Immature natural killer cell (primary cell): ENCODE measurements at regions not wholly inside any gene's neighbourhood (a gene's known extent, or its start where the extent isn't known, plus 50 kb on each side); places are given as distances from the start of the nearest gene placed in this dataset.
"Not testable (repeated sequence)": the region's sequence is repeated elsewhere in the genome, so short reads cannot be mapped to it uniquely, and the experiment has no call there.

ENCODE experiments used
- DNase-seq, 3 donors: peaks; one replicate each; pipeline ENCODE4 v3.0.0; 2022; ENCODE audit warnings: mixed read lengths in 1 of 3
- H3K27ac Mint-ChIP-seq, 6 donors: one replicate each; pipeline ENCODE4 v1.8.0; 2020; ENCODE audit warnings: mixed read lengths in 6 of 6, mild to moderate bottlenecking in 5 of 6, inconsistent platforms in 4 of 6, moderate library complexity in 3 of 6
- H3K27me3 Mint-ChIP-seq, 3 donors: one replicate each; pipeline ENCODE4 v1.8.0; 2020 to 2021; ENCODE audit warnings: low read depth in 3 of 3, mild to moderate bottlenecking in 3 of 3, mixed read lengths in 3 of 3, moderate library complexity in 3 of 3, inconsistent platforms in 1 of 3
- H3K36me3 Mint-ChIP-seq, 3 donors: one replicate each; pipeline ENCODE4 v1.8.0; 2020; ENCODE audit warnings: mixed read lengths in 3 of 3, inconsistent platforms in 2 of 3, mild to moderate bottlenecking in 2 of 3
- H3K4me1 Mint-ChIP-seq, 2 donors: one replicate each; pipeline ENCODE4 v1.8.0; 2020; ENCODE audit warnings: inconsistent platforms in 2 of 2, mild to moderate bottlenecking in 2 of 2, mixed read lengths in 2 of 2, moderate library complexity in 1 of 2
- H3K4me3 Mint-ChIP-seq, 5 donors: one replicate each; pipeline ENCODE4 v1.8.0; 2020; ENCODE audit warnings: mild to moderate bottlenecking in 5 of 5, mixed read lengths in 5 of 5, inconsistent platforms in 3 of 5, moderate library complexity in 3 of 5
- H3K9me3 Mint-ChIP-seq, 6 donors: one replicate each; pipeline ENCODE4 v1.8.0; 2020; ENCODE audit warnings: mild to moderate bottlenecking in 6 of 6, mixed read lengths in 6 of 6, inconsistent platforms in 4 of 6, moderate library complexity in 3 of 6

DNA sequence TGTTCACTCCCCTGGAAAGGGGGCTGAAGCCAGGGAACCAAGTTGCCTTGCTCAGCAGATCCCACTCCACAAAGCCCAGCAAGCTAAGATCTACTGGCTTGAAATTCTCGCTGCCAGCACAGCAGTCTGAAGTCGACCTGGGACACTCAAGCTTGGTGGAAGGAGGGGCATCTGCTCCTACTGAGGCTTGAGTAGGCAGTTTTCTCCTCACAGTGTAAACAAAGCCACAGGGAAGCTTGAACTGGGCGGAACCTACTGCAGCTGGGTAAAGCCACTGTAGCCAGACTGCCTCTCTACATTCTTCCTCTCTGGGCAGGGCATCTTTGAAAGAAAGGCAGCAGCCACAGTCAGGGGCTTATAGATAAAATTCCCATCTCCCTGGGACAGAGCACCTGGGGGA is 495.0 kb downstream of the USP25 start:
- H3K9me3 Mint-ChIP-seq = peaks cover 12 to 41% (median 19%) of the 10 kb centered on the region in 6 donors
- not testable (repeated sequence) for DNase-seq, H3K4me3 Mint-ChIP-seq, H3K27me3 Mint-ChIP-seq, H3K4me1 Mint-ChIP-seq, H3K36me3 Mint-ChIP-seq, H3K27ac Mint-ChIP-seq

DNA sequence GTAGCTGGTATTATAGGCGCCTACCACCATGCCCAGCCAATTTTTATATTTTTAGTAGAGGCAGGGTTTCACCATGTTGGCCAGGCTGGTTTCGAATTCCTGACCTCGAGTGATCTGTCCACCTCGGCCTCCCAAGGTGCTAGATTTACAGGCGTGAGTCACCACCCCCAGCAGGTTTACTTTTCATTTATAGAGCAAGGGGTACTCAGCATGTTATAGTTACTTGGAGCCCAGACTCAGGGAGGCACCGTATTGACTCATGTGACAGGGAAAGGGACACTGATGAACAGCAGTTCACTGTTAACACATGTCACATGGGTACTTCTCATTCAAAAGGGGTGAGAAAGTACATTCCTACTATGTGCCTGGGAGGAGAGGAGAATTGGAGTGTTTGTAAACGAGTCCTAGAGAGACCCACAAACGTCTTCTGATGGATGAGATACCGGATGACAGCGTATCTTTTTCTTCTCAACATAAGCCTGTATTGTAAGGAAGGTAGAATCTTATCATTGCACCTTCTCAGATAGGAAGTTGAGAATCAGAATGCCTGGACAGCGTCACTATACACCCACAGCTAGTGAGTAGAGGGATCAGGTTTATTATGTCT is 510.0 kb downstream of the USP25 start:
- H3K4me1 Mint-ChIP-seq = no peaks in the 10 kb centered on the region
- H3K9me3 Mint-ChIP-seq = peaks cover 0 to 8% (median 4%) of the 10 kb centered on the region in 6 donors
- no peak overlapping the region for H3K27ac Mint-ChIP-seq
- H3K4me3 Mint-ChIP-seq = no peak overlapping the region
- no peak for DNase-seq
- H3K27me3 Mint-ChIP-seq = peaks cover 0 to 4% (median 0%) of the 10 kb centered on the region in 3 donors
- H3K36me3 Mint-ChIP-seq = no peaks in the 10 kb centered on the region

DNA sequence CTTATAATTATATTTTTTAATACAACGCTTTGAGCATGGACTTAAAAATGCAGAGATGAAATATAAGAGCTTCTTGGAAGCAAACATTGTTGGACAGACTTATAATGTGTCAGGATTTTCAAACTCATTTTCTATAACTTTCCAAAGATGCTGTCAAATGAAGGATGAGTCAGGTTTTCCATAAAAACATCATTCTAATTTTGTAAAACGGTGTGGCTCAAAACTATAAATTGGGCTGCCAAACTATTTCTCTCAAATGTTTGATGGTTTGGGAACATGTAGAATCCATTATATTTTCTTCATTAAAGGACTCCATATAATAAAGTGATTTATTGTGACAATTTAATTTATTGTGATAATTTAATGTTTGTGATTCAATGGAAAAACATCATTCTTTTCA is 511.2 kb downstream of the USP25 start:
- H3K9me3 Mint-ChIP-seq = peaks cover 0 to 9% (median 2%) of the 10 kb centered on the region in 6 donors
- H3K27me3 Mint-ChIP-seq = peaks cover 0 to 3% (median 0%) of the 10 kb centered on the region in 3 donors
- H3K36me3 Mint-ChIP-seq = no peaks in the 10 kb centered on the region

DNA sequence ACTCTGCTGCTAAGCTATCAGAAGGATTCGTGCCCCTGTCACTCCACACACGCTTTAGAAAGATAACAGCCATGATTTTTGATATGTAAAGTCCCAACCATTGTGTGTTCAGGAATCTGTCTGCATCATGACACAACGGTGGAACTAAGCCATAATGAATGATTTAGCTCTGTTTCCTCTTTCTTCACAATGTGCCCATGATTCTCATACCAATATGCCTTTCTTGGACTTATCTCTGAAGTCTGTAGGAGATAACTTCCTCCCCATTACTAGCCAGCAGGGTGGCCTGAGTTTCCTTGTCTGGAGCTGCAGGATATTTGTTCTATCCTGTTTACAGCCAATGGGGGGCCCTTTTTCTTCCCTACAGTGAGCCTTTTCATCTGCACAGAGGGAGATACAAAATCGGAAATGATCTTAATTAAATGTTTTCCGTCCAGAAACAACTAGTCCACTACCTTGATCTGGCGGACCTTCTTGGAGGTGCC is 511.7 kb downstream of the USP25 start:
- Mint-ChIP-seq H3K4me3 (no peak overlapping the region), H3K27me3 (peaks cover 0 to 3% (median 0%) of the 10 kb centered on the region in 3 donors), H3K36me3 (no peaks in the 10 kb centered on the region), H3K4me1 (no peaks in the 10 kb centered on the region), H3K9me3 (peaks cover 0 to 14% (median 2%) of the 10 kb centered on the region in 6 donors), H3K27ac (no peak overlapping the region)
- DNase-seq = no peak

More for the DNA sequence above, 511.2 kb downstream of the USP25 start:
- Mint-ChIP-seq H3K27ac (no peak overlapping the region), H3K4me1 (no peaks in the 10 kb centered on the region), H3K4me3 (no peak overlapping the region)
- no peak for DNase-seq

DNA sequence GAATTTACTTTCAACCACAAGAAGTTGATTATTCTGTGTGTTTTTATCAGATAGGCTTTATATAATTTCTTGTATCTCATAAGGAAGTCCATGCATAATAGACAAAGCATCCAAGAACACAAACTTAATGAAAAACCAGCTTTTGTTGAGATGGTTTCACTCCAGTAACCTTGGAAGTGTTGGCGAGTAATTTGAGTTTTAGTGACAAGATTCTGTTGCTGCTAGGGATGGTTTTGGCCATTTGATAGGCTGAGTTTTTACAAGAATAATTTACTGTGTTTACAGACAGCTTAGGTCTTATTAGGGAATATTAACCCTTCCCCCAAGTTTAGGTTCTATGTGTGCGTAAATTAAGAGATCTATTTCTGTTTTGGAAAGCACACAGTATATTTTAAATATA is 513.6 kb downstream of the USP25 start:
- Mint-ChIP-seq H3K27ac (no peak overlapping the region), H3K27me3 (peaks cover 0 to 3% (median 2%) of the 10 kb centered on the region in 3 donors), H3K4me3 (no peak overlapping the region), H3K9me3 (peaks cover 0 to 15% (median 6%) of the 10 kb centered on the region in 6 donors), H3K4me1 (no peaks in the 10 kb centered on the region), H3K36me3 (no peaks in the 10 kb centered on the region)
- DNase-seq = no peak

DNA sequence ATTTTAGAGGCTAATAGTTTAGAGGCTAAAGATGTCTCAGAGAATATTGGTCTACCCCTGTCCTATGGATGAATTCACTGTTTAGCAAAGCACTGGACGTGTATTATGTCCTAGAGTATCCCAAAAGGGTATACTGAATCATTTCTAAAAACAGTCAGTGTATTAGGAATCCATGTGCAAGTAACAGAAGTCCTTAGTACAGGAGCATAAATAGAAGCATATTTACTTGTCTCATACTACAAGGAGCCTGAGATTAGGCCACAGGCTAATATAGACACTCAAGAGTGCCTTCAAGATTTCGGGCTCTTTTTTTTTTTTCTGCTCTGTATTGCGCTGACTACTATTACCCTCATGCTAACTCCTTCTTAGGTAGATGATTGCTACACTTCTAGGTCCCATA is 518.9 kb downstream of the USP25 start:
- DNase-seq = no peak
- H3K4me3 Mint-ChIP-seq = no peak overlapping the region
- H3K9me3 Mint-ChIP-seq = peaks cover 4 to 16% (median 11%) of the 10 kb centered on the region in 6 donors
- H3K36me3 Mint-ChIP-seq = no peaks in the 10 kb centered on the region
- H3K4me1 Mint-ChIP-seq = no peaks in the 10 kb centered on the region
- H3K27me3 Mint-ChIP-seq = peaks cover 0 to 2% (median 2%) of the 10 kb centered on the region in 3 donors
- no peak overlapping the region for H3K27ac Mint-ChIP-seq

DNA sequence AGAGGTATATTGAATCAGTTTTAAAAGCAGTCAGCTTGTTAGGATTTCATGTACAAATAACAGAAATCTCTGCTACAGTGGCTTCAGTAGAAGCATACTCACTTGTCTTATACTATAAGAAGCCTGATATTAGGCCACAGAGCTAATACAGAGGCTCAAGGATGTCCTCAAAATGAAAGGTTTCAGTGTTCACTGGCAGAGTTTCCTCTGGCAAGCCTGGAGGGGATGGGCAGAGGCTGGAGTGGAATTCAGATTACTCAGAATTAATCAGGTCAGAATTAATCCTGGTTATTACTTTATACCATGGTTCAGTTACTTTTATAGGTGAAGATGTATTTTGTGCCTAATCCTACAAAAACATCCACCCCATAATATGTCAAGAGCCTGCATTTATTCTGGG is 520.5 kb downstream of the USP25 start:
- peaks cover 0 to 2% (median 2%) of the 10 kb centered on the region in 3 donors for H3K27me3 Mint-ChIP-seq
- DNase-seq = no peak
- no peaks in the 10 kb centered on the region for H3K4me1 Mint-ChIP-seq
- no peak overlapping the region for H3K4me3 Mint-ChIP-seq
- no peaks in the 10 kb centered on the region for H3K36me3 Mint-ChIP-seq
- H3K27ac Mint-ChIP-seq = no peak overlapping the region
- H3K9me3 Mint-ChIP-seq = peaks cover 5 to 16% (median 11%) of the 10 kb centered on the region in 6 donors

DNA sequence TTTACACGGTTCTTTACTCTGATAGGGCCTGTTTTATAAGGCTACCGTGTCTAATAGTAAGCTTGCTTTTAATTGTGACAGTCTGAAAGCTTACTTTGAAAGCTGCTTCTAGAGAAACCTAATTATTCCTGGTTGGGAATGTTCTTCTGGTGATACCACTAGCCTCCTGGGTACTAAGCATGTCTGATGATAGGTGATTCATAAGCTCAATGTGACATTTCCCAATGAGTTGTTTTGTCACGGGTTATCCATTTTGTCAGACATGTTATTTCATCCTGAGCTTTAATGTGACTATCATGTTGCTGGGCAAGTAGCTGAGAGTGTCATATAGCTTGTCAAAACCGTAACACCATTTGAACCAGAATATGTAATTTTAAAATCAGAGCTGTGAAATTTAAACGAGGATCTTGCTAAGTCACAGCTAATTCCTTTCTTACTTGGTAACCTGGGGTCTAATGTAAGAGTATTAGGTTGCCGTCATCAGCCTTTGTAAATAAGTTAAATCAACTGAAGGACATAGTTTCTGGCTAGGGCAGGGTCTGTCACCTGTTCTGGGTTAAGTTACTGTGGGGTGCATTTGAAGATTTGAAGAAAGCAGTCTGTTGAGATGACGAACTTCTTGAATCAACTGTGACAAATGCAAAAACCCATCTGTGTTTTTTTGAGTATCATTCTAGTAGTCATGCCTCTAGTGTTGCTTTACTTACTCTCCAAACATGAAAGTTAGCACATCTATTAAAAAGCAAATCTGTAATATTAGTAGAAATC is 529.2 kb downstream of the USP25 start:
- H3K36me3 Mint-ChIP-seq = no peaks in the 10 kb centered on the region
- H3K27ac Mint-ChIP-seq = no peak overlapping the region
- H3K27me3 Mint-ChIP-seq = peaks cover 0 to 3% (median 0%) of the 10 kb centered on the region in 3 donors
- peaks cover 0 to 26% (median 8%) of the 10 kb centered on the region in 6 donors for H3K9me3 Mint-ChIP-seq
- DNase-seq = no peak
- H3K4me1 Mint-ChIP-seq = no peaks in the 10 kb centered on the region
- H3K4me3 Mint-ChIP-seq = no peak overlapping the region

DNA sequence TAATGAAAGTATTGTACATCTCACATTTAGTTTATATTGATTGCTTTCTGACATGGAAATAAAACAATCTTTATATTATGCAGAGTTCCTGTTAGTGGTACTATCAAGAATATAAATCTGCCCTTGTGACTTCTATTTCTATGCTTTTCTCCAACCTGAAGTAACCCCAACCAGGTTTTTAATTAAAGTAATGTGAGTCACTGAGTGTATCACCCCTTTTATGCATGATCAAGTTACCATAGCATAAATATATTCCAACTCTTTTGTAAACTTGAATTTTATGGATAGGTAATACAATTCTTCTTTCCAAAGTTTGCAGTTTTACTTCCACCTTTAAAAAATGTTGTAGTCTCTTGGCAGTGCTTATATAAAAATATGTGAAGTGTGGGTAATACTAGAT is 532.3 kb downstream of the USP25 start:
- Mint-ChIP-seq H3K9me3 (peaks cover 0 to 31% (median 8%) of the 10 kb centered on the region in 6 donors), H3K36me3 (no peaks in the 10 kb centered on the region), H3K27ac (no peak overlapping the region), H3K4me1 (no peaks in the 10 kb centered on the region), H3K4me3 (no peak overlapping the region), H3K27me3 (peaks cover 0 to 3% (median 0%) of the 10 kb centered on the region in 3 donors)
- DNase-seq = no peak

DNA sequence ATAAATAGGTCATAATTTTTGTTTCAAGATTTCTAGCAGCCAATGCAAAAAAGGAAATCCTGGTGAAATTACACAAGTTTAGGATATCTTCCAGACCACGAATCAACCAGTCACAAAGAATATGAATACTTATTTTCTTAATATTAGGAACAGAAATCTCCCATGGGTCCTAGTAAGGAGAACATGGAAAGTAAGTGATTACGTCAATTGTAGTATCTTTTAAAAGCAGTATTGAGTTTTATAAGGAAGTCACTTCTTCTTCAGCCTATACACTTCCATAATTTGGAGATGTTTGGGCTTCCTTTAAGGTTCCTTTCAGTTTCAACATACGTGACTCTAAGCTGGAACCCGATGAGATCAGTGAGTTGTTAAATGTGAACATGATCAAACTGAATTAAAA is 534.5 kb downstream of the USP25 start:
- DNase-seq = no peak
- Mint-ChIP-seq H3K9me3 (peaks cover 0 to 32% (median 5%) of the 10 kb centered on the region in 6 donors), H3K36me3 (no peaks in the 10 kb centered on the region), H3K27ac (no peak overlapping the region), H3K4me3 (no peak overlapping the region), H3K27me3 (no peaks in the 10 kb centered on the region), H3K4me1 (no peaks in the 10 kb centered on the region)

DNA sequence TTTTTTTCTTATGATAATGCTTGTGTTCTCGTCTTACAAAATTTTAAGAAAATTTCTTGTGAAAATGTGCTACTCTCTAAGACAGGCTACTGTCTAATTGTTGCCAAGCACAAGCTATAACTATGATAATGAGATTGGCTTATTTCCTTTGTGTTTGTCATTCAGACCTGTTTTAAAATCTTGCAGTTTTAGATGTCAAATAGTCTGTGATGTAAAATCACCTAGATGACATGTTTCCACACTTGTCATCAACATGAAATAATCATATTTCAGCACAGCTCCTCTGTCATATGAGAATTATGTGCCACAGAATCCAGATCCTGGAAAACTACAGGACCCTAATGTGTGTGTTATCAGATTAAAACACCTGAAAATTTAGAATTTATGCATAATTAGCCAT is 539.7 kb downstream of the USP25 start:
- Mint-ChIP-seq H3K27me3 (peaks cover 0 to 4% (median 0%) of the 10 kb centered on the region in 3 donors), H3K27ac (no peak overlapping the region), H3K4me1 (no peaks in the 10 kb centered on the region), H3K36me3 (no peaks in the 10 kb centered on the region), H3K4me3 (no peak overlapping the region), H3K9me3 (peaks cover 0 to 32% (median 2%) of the 10 kb centered on the region in 6 donors)
- DNase-seq = no peak

DNA sequence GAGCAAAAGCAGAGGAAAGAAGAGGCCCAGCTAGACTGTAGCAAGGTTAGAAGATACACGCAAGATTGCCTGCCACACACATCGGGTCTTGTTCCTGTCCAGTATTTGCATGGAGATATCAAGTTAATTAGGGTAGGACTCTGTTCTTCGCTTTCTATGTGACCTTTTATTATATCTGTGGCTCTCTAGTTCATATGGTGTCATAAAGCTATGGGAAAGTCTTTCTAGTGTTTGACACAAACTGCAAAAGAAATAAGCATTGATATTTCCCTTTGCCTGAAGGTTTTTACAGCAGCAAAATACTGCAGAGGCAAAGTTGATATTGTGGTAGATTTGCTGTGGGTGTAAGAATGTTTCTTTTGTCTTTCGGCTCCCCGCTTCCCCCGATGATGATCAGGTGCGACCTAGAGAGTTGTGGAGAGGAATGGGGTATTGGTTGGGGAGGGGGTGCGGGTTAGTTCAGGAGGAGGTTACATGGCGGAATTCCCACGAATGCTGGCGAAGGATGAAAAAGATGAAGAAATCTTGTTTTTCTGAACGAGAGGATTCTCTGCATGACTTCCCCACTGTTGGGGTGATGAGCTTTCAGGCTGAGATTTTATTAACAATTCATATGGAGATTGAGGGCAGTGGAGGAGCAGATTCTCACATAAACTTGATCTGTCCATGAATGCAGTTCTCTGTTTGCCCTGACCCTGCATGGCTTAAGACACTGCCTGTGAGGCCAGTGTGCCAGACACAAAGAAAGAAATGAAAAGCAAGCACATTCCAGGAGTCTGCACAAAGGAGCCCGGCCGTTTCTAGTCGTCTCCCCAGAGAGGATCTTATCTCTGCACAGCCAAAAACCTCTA is 550.2 kb downstream of the USP25 start:
- Mint-ChIP-seq H3K9me3 (peaks cover 0 to 20% (median 5%) of the 10 kb centered on the region in 6 donors), H3K4me3 (no peak overlapping the region), H3K36me3 (peaks cover 0 to 3% (median 0%) of the 10 kb centered on the region in 3 donors), H3K27me3 (no peaks in the 10 kb centered on the region), H3K4me1 (no peaks in the 10 kb centered on the region), H3K27ac (no peak overlapping the region)
- no peak for DNase-seq

DNA sequence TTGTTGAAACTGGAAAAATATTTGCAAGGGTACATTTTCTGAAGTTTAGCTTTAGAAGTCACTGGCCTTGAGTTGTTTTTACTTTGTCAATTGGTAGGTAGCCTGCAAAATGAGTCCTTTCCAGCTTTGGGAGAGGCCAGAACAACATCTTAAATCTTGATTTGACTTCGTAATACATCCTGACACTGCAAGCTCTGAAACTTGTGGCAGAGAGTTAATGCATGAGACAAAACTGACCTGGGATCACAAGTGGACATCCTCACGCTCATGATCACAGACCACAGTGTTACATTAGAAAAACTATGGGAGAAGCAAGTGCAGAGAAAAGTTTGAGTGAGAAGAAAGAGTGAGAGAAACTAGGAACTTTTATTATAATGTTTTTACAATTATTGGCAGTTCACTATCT is 550.9 kb downstream of the USP25 start:
- DNase-seq = no peak
- no peak overlapping the region for H3K4me3 Mint-ChIP-seq
- peaks cover 0 to 3% (median 0%) of the 10 kb centered on the region in 3 donors for H3K36me3 Mint-ChIP-seq
- H3K27me3 Mint-ChIP-seq = no peaks in the 10 kb centered on the region
- H3K27ac Mint-ChIP-seq = no peak overlapping the region
- no peaks in the 10 kb centered on the region for H3K4me1 Mint-ChIP-seq
- peaks cover 0 to 20% (median 5%) of the 10 kb centered on the region in 6 donors for H3K9me3 Mint-ChIP-seq

DNA sequence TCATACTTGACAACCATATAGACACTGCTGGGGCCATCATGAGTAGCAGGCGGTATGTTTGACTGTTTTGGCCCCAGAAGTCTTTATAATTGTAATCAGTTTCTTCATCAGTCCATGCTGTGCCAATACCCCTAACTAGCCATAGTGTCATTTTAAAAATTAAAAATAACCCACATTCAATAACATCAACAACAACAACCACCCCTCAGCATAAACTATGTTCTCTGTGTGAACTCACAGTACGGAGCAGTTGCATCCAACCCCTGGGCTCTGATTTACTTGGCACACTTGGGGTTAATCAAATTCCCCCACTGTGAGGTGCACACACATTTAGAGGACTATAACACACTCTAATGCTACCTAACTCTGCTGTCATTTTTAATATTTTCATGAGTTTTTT is 553.7 kb downstream of the USP25 start:
- H3K9me3 Mint-ChIP-seq = peaks cover 0 to 24% (median 4%) of the 10 kb centered on the region in 6 donors
- no peak overlapping the region for H3K4me3 Mint-ChIP-seq
- no peak for DNase-seq
- H3K4me1 Mint-ChIP-seq = no peaks in the 10 kb centered on the region
- no peak overlapping the region for H3K27ac Mint-ChIP-seq
- no peaks in the 10 kb centered on the region for H3K27me3 Mint-ChIP-seq
- H3K36me3 Mint-ChIP-seq = peaks cover 0 to 3% (median 0%) of the 10 kb centered on the region in 3 donors
